Peyer's patch (tissue), 4 donors: ENCODE measurements at regions not wholly inside any gene's neighbourhood (a gene's known extent, or its start where the extent isn't known, plus 50 kb on each side); places are given as distances from the start of the nearest gene placed in this dataset.

Experiments
- POLR2A ChIP-seq, 2 donors: fragments of 450-650 bp; IDR thresholded peaks; one replicate each; pipeline ENCODE4 v1.5.1; 2017; ENCODE audit warnings: antibody characterized with exemption in 2 of 2, mild to moderate bottlenecking in 2 of 2, moderate library complexity in 2 of 2
- TF ChIP-seq, protein P1 (sequence below), 6 experiments: fragments of 450-650 bp in 4 of 6; fragments of 200-600 bp in 2 of 6; sonication (generic) in 1 of 6; IDR thresholded peaks; one replicate each; pipeline ENCODE4 v1.5.1; 2017 to 2019; ENCODE audit warnings: antibody characterized with exemption in 6 of 6, mild to moderate bottlenecking in 3 of 6, moderate library complexity in 1 of 6

DNA sequence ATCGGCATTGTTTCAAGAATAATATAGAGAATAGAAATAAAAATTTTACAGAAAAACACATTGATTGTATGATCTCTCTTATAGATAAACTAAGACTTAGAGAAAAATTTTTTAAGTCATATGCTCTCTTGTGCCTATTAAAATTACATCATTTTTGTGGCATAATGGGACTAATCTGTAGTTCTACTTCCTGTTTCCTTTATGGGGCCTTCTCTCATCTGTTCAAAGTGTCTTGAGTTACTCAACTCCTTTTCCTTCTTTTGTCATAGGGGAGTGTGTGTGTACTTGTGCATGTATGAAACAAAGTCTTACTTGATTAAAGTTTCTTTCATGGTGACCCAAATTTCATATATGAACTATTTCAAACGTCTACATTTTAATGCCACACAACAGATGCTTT, 1448.9 kb upstream of the TENM3 start:
- TF ChIP-seq, protein P1, sequence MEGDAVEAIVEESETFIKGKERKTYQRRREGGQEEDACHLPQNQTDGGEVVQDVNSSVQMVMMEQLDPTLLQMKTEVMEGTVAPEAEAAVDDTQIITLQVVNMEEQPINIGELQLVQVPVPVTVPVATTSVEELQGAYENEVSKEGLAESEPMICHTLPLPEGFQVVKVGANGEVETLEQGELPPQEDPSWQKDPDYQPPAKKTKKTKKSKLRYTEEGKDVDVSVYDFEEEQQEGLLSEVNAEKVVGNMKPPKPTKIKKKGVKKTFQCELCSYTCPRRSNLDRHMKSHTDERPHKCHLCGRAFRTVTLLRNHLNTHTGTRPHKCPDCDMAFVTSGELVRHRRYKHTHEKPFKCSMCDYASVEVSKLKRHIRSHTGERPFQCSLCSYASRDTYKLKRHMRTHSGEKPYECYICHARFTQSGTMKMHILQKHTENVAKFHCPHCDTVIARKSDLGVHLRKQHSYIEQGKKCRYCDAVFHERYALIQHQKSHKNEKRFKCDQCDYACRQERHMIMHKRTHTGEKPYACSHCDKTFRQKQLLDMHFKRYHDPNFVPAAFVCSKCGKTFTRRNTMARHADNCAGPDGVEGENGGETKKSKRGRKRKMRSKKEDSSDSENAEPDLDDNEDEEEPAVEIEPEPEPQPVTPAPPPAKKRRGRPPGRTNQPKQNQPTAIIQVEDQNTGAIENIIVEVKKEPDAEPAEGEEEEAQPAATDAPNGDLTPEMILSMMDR (IDR thresholded peaks at IDR 0.05) = no peak
- TF ChIP-seq POLR2A (IDR thresholded peaks at IDR 0.05) = no peak
